SH-SY5Y (cell line): ENCODE measurements at regions not wholly inside any gene's neighbourhood (a gene's known extent, or its start where the extent isn't known, plus 50 kb on each side); places are given as distances from the start of the nearest gene placed in this dataset.

ENCODE experiments used
- GATA2 ChIP-seq: IDR thresholded peaks from 2 replicates; pipeline ENCODE4 v1.6.1; 2011; ENCODE audit warnings: mild to moderate bottlenecking, low read depth, low read length
- GATA3 ChIP-seq: IDR thresholded peaks from 2 replicates; pipeline ENCODE4 v1.6.1; 2011; ENCODE audit warnings: low read depth, mild to moderate bottlenecking, low read length, moderate library complexity

GRCh38 chr20:51182571-51182970, 159.7 kb upstream of the KCNG1 start:
- TF ChIP-seq GATA3 = no peak
- no peak for TF ChIP-seq GATA2

GRCh38 chr20:51178153-51178552, 155.2 kb upstream of the KCNG1 start:
- TF ChIP-seq GATA2 (no peak), GATA3 (no peak)

GRCh38 chr20:51176876-51177275, 154.0 kb upstream of the KCNG1 start:
- TF ChIP-seq GATA3 = no peak
- TF ChIP-seq GATA2 = no peak

- no peak for TF ChIP-seq GATA3
- no peak for TF ChIP-seq GATA2
Measured at GRCh38 chr20:51176446-51176845, 153.5 kb upstream of the KCNG1 start.

GRCh38 chr20:51175724-51176123, 152.8 kb upstream of the KCNG1 start:
- no peak for TF ChIP-seq GATA2
- no peak for TF ChIP-seq GATA3

- TF ChIP-seq GATA3 (no peak), GATA2 (no peak)
Measured at GRCh38 chr20:51175156-51175555, 152.2 kb upstream of the KCNG1 start.

GRCh38 chr20:51174536-51174935, 151.6 kb upstream of the KCNG1 start:
- TF ChIP-seq GATA3 (no peak), GATA2 (no peak)

GRCh38 chr20:51172558-51173428, 149.9 kb upstream of the KCNG1 start:
- TF ChIP-seq GATA3 (no peak), GATA2 (no peak)

GRCh38 chr20:51171141-51171540, 148.2 kb upstream of the KCNG1 start:
- no peak for TF ChIP-seq GATA3
- TF ChIP-seq GATA2 = no peak

- TF ChIP-seq GATA3 (no peak), GATA2 (no peak)
Measured at GRCh38 chr20:51169813-51170212, 146.9 kb upstream of the KCNG1 start.

GRCh38 chr20:51166489-51166888, 143.6 kb upstream of the KCNG1 start:
- no peak for TF ChIP-seq GATA3

- TF ChIP-seq GATA2 (no peak), GATA3 (no peak)
Measured at GRCh38 chr20:51165131-51165530, 142.2 kb upstream of the KCNG1 start.

GRCh38 chr20:51164731-51165130, 141.8 kb upstream of the KCNG1 start:
- TF ChIP-seq GATA3 (no peak), GATA2 (no peak)

GRCh38 chr20:51163996-51164600, 141.2 kb upstream of the KCNG1 start:
- TF ChIP-seq GATA3 (no peak), GATA2 (no peak)

- TF ChIP-seq GATA2 = no peak
- no peak for TF ChIP-seq GATA3
Measured at GRCh38 chr20:51162015-51162414, 139.1 kb upstream of the KCNG1 start.
